Loucy (cell line): ENCODE measurements at regions not wholly inside any gene's neighbourhood (a gene's known extent, or its start where the extent isn't known, plus 50 kb on each side); places are given as distances from the start of the nearest gene placed in this dataset.

ENCODE experiments used
- EZH2phosphoT487 ChIP-seq: fragments of 200-600 bp; IDR thresholded peaks from 2 replicates; pipeline ENCODE4 v1.6.1; 2018; ENCODE audit warnings: antibody characterized with exemption, mild to moderate bottlenecking, moderate library complexity, borderline replicate concordance
- TF ChIP-seq, protein P1 (sequence below): fragments of 200-600 bp; sonication (generic); conservative IDR thresholded peaks from 2 replicates; pipeline ENCODE4 v1.5.1; 2014; ENCODE audit warnings: mild to moderate bottlenecking, antibody characterized with exemption, low read length

DNA sequence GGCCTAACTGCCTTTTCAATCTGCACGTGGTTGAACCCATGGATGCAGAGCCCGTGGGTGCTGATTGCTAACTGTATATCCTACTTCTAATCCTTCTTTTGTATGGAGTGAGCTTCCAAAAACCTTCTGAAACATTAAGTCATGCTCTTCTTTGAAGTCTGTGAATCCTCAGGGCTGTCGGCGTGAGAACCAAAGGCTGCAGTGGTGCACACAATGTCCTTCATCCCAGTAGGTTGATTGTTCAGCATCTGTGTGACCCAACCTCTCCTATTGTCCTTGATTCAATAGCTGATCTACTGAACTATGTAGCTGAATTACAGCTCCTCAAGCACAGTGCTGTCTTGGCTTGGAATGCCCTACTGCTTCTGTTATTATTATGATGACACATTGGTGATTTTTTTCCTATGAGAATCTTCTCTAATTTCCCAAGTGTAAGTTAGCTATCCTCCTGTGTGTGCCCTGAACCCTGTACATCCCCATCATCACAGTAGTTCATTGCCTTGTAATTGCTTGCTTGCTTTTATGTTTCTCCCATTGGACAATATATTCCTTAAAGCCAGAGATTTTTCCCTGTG lies 294.6 kb downstream of the TRIML1 start:
- TF ChIP-seq, protein P1, sequence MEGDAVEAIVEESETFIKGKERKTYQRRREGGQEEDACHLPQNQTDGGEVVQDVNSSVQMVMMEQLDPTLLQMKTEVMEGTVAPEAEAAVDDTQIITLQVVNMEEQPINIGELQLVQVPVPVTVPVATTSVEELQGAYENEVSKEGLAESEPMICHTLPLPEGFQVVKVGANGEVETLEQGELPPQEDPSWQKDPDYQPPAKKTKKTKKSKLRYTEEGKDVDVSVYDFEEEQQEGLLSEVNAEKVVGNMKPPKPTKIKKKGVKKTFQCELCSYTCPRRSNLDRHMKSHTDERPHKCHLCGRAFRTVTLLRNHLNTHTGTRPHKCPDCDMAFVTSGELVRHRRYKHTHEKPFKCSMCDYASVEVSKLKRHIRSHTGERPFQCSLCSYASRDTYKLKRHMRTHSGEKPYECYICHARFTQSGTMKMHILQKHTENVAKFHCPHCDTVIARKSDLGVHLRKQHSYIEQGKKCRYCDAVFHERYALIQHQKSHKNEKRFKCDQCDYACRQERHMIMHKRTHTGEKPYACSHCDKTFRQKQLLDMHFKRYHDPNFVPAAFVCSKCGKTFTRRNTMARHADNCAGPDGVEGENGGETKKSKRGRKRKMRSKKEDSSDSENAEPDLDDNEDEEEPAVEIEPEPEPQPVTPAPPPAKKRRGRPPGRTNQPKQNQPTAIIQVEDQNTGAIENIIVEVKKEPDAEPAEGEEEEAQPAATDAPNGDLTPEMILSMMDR: no peak
- no peak for TF ChIP-seq EZH2phosphoT487
